GM21786 (cell line): ENCODE measurements at regions not wholly inside any gene's neighbourhood (a gene's known extent, or its start where the extent isn't known, plus 50 kb on each side); places are given as distances from the start of the nearest gene placed in this dataset.

Source experiments
- ATAC-seq: cut with Tn5 transposase; IDR thresholded peaks from one replicate; pipeline ENCODE4 v1.9.1; 2021; ENCODE audit not compliant: unreplicated experiment

GRCh38 chr3:146851665-146852064 is 246.5 kb upstream of the PLSCR5 start:
- no peak for ATAC-seq

DNA sequence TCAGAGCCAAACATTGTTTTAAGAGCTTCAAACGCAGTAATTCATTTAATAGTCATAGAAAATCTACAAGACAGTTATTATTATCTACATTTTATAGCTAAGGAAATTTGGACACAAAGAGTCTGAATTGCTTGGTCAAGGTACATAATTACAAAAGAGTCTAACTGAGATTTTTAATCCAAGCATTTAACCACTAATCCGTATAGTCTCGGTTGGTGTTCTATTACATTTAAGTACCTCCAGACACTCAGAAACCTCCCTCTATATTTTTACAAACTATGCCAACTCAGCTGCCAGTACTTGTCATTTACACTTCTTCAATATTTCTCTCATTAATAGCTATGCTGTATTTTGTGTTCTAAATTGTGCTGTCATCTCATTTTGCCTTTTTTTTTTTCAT is 240.2 kb upstream of the PLSCR5 start:
- ATAC-seq, result no peak

DNA sequence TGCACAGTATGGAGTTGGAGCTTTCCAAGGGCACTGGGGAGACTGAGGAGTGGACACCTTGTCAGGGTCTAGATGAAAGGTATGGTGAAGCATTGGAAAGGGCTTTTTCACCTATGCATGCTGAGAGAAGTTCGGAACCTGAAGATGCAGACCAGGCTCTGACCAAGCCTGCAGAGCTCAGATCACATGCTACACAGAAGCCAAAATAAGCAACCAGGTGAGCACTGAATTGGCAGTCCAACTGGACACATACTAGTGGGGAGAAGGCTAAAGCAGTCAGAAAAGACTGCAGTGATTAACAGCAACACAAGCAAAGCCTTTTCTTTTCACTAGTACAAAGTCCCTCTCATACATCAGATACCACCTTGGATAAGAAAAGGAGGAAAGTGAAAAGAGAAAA is 238.3 kb upstream of the PLSCR5 start:
- no peak for ATAC-seq

DNA sequence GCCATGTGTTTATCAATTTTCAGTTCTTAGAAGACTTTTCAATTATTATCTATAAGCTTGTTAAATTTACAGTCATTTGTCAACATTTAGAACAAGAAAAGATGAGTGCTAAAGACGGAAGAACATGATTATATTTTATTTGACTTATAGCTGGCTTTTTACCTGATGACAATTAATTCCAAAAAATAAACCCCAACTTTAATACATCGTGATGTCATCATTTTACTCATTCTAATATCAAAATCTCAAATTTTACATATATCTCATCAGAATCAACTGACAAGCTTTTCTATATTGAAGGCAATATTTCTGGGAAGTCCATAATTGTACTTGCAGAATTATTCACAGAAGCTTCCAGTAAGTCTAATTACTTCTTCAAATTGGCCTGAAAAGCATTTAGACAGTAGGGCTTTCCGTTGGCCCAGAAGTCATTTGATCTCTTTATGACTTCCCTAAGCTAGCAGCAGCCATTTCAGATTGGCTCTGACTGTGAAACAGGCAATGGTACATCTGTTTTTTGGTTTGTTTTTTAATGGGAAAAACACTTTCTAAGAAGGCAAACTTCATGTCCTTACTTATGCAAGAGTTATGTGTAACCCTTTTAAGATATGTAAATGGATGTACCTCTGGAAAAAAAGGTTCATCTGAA is 234.7 kb upstream of the PLSCR5 start:
- ATAC-seq, result no peak

GRCh38 chr3:146838221-146838620 is 233.1 kb upstream of the PLSCR5 start:
- ATAC-seq, result no peak

DNA sequence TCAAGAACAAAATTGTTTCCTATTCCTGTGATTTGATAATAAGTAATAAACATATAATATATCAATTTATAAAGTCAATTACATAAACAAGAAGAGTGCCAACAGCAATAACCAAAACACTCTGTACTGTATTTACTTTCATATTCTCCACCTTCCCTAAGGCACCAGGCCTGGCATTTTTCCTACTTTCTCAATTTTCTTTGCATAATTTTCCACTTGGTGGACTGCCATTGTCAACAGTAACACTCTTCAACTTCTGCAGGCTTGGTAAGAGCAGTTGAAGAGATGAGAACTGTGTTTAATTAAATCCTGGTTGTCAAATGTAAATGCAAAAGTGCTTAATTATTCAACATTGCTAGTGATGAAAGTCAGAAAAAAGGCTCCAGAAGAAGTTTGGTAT is 229.8 kb upstream of the PLSCR5 start:
- no peak for ATAC-seq

- ATAC-seq, result no peak
Measured at GRCh38 chr3:146832857-146833458, 227.8 kb upstream of the PLSCR5 start.

DNA sequence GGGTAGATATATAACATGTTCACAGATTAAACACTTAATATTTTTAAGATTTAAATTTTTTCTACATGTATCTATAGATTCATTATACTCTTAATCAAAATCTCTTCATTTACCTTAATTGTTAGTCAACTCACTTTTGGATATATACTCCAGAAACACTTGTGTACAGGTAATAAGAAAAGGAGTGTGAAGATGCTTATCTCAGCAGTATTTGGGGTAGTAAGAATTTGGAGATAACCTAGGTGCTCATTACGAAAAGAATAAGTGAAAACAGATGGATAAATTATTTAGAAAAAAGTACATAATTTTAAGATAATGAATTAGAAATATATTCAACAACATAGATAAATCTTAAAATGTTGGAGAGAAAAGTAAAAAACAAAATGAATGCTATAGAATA is 226.5 kb upstream of the PLSCR5 start:
- no peak for ATAC-seq

GRCh38 chr3:146830231-146830630 is 225.1 kb upstream of the PLSCR5 start:
- no peak for ATAC-seq

DNA sequence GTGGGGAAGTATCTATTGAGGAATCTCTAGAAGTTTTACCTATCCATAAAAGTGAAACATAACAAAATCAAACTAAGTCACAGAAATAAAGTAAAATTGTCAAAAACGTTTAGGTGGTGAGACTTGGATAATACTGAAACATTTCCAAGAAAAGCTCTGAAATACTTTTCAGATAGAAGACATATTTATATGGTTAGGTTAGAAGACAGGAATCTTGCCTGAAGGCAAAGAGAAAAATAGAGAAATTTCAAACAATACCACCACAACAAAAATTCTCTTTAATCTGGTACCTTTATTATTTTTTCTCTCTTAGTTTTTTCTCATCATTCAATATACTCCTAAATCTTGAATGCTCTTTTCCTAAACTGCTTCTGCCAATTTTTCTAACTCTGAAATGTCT is 222.7 kb upstream of the PLSCR5 start:
- ATAC-seq, result no peak

DNA sequence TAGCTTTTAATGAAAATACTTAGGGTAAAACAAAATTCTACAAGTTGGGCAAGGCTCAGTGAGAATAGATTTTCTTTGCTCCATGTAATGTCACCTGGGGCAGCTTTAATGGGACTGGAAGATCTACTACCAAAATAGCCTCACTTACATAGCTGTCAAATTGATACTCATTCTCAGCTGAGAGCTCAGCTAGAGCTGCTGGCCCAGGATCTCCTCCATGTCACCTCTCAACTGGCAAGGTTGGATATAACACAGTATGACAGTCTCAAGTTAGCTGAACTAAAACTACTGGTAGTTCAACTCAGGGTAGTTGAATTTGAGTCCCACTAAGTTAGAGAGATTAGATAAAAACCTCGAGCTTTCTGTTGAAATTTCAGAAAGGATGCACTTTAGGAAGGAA is 218.5 kb upstream of the PLSCR5 start:
- ATAC-seq, result no peak

- ATAC-seq, result no peak
Measured at GRCh38 chr3:146818866-146819265, 213.7 kb upstream of the PLSCR5 start.

DNA sequence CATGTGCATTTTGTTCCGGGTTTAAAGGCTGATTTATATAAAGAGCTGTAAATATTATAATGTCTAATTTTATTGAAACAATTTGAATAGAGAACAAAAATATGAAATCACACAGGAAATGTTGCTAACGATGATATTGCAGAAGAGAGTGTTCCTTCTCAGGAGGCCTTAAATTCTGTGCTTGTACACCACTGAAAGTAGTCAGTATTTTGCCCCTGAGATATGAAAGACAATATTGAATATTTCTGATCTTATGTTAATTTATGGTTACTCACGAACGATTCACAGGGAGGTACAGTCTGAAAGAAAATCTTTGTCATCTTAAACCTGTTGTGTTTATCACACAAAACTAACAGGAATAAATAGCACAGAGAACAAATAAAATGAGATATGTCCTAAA is 213.2 kb upstream of the PLSCR5 start:
- ATAC-seq, result no peak

- ATAC-seq, result no peak
Measured at GRCh38 chr3:146817704-146818103, 212.6 kb upstream of the PLSCR5 start.

- no peak for ATAC-seq
Measured at GRCh38 chr3:146814601-146815315, 209.6 kb upstream of the PLSCR5 start.

DNA sequence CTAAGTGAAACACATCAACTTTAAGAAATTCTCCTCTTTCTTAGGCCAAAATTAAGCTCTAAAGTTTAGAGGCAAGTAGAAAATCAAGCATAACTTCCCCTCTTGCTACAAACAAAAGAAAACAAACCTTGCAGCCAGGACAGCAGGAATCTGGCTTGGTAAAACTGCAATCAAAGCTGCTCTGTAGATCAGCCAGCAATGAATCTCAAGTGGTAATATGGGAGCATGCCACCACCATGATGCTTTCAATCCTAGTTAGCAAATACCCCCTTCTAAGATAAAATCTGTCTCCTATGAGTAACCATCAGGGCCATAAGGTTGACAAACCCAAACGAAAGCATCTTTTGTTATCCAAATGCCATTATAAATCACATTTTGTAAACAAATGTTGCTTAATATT is 208.3 kb upstream of the PLSCR5 start:
- no peak for ATAC-seq

GRCh38 chr3:146803745-146804144 is 198.6 kb upstream of the PLSCR5 start:
- ATAC-seq, result no peak

GRCh38 chr3:146801492-146801891 is 196.3 kb upstream of the PLSCR5 start:
- no peak for ATAC-seq

GRCh38 chr3:146800484-146800883 is 195.3 kb upstream of the PLSCR5 start:
- no peak for ATAC-seq

GRCh38 chr3:146796078-146796477 is 190.9 kb upstream of the PLSCR5 start:
- ATAC-seq, result no peak

- no peak for ATAC-seq
Measured at GRCh38 chr3:146783446-146783845, 178.3 kb upstream of the PLSCR5 start.

DNA sequence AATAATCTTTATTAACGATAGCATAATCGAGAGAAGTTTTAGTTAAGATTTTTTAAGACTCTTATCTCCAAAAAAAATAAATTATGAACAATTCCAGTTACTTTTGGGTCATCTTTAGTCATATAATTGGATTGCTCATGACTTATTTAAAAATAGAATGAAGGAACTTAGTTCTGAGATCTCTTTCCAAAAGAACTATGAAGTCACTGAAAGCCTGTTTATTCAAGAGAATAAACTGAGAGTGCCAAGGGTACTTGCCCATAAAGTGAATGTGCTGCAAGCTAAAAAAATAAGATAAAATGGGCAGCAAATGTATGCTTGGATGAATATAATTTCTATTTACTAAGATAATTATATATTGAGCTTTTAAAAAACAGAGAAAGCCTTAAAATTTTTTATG is 176.5 kb upstream of the PLSCR5 start:
- no peak for ATAC-seq

DNA sequence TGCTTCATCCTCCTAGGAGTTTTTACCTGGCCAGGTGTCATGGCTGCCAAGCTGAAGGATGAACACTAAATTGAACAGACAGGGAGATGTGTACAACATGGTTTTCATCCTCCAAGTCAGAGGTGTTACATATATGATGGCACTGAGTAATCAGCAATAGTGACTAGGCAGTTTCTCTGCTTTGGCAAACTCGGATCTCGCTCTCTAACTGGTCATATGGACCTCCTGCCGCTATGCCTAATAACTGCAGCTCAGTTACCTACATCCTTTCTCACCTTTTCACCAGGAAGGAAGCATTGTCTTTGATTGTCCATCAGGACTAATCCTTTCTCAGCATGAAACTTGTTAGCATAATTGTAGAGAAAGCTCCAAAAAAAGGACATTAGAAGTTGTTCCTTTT is 175.9 kb upstream of the PLSCR5 start:
- ATAC-seq, result no peak
